LNCaP clone FGC (cell line): ENCODE measurements at regions not wholly inside any gene's neighbourhood (a gene's known extent, or its start where the extent isn't known, plus 50 kb on each side); places are given as distances from the start of the nearest gene placed in this dataset.

Source experiments
- DNase-seq: peaks from one replicate; pipeline ENCODE4 v3.0.0-alpha.2; 2011; ENCODE audit warnings: low read depth
- H3K4me3 ChIP-seq: 2 replicates; pipeline ENCODE4 v1.5.1; 2011; ENCODE audit warnings: mild to moderate bottlenecking, low read depth, low read length, control low read depth
- TF ChIP-seq, protein P1 (sequence below): IDR thresholded peaks from 2 replicates; pipeline ENCODE4 v1.5.1; 2012; ENCODE audit warnings: mild to moderate bottlenecking; ENCODE audit not compliant: control insufficient read depth, insufficient read depth; ENCODE audit errors: extremely low read depth

DNA sequence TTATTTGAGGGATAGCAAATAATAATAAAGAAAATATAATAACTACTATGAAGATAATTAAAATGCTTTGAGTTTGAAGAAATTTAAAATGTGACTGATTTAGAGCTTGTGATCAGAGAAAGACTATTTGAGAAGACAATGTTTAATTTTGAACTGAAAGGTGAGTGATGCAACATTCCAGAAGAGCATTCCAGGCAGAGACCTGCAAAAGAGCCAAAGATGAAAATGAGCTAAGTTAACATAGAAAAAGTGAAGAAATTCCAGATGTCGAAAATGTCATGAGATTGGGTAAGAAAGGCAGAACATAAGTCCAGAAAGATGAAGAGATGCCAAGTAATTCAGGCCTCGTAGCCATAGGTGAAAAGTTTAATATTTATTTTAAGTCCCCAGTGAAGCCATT lies 215.8 kb downstream of the FSIP2 start:
- no peak overlapping the region for H3K4me3 ChIP-seq
- TF ChIP-seq, protein P1, sequence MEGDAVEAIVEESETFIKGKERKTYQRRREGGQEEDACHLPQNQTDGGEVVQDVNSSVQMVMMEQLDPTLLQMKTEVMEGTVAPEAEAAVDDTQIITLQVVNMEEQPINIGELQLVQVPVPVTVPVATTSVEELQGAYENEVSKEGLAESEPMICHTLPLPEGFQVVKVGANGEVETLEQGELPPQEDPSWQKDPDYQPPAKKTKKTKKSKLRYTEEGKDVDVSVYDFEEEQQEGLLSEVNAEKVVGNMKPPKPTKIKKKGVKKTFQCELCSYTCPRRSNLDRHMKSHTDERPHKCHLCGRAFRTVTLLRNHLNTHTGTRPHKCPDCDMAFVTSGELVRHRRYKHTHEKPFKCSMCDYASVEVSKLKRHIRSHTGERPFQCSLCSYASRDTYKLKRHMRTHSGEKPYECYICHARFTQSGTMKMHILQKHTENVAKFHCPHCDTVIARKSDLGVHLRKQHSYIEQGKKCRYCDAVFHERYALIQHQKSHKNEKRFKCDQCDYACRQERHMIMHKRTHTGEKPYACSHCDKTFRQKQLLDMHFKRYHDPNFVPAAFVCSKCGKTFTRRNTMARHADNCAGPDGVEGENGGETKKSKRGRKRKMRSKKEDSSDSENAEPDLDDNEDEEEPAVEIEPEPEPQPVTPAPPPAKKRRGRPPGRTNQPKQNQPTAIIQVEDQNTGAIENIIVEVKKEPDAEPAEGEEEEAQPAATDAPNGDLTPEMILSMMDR = no peak
- DNase-seq = no peak

GRCh38 chr2:185955050-185955449 lies 216.4 kb downstream of the FSIP2 start:
- DNase-seq = no peak
- TF ChIP-seq, protein P1 = no peak
- no peak overlapping the region for H3K4me3 ChIP-seq

DNA sequence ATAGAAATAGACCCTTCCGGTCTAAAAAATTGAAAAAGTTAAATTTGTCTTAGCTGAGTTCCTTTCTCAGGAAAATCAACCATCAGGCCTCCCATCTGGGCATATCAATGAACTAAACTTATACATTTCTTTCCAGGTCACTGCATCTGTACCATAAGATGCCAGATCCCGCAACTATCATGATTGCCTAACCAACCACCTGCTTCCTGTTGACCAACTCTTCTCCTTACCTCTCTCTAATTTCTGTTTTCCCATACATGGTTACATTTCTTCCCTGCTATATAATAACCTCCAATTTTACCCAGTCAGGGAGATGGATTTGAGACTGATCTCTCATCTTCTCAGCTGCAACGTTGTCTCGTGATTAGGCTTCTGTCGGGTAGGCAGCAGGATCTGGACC lies 228.7 kb downstream of the FSIP2 start:
- no peak for DNase-seq
- TF ChIP-seq, protein P1 = no peak
- no peak overlapping the region for H3K4me3 ChIP-seq

DNA sequence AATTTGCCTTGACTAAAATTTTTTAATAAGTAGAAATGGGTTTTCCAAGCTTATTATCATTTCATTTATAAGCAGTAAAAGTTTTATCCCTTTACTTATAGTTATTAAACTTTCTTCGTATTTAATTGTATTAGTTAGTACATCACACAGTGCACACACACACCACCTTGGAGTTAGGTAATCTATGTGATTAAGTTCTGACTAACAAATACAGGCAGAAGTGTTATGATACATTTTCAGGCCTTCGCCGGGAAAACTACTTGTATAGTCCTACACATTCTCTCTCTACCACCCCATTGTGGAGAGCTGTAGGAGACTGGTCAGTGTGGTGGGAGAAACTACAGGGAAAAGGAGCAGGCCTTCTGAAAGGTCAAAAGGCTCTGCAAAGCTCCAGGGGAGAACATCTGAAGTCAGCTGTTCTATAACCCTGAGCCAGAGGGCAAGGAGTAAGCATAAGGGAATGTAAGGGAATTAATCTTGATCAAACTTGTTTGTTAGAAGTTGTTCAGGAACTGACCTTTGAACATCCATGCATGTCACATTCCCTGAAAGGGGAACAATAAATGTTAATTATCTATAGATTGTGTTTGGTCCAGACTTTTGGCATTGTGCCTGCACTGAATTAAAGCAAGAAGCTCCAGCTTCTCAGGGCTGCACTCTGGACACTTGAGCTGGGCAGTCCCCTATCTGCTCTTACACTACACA lies 231.7 kb downstream of the FSIP2 start:
- no peak for DNase-seq
- TF ChIP-seq, protein P1 = no peak
- H3K4me3 ChIP-seq = no peak overlapping the region

DNA sequence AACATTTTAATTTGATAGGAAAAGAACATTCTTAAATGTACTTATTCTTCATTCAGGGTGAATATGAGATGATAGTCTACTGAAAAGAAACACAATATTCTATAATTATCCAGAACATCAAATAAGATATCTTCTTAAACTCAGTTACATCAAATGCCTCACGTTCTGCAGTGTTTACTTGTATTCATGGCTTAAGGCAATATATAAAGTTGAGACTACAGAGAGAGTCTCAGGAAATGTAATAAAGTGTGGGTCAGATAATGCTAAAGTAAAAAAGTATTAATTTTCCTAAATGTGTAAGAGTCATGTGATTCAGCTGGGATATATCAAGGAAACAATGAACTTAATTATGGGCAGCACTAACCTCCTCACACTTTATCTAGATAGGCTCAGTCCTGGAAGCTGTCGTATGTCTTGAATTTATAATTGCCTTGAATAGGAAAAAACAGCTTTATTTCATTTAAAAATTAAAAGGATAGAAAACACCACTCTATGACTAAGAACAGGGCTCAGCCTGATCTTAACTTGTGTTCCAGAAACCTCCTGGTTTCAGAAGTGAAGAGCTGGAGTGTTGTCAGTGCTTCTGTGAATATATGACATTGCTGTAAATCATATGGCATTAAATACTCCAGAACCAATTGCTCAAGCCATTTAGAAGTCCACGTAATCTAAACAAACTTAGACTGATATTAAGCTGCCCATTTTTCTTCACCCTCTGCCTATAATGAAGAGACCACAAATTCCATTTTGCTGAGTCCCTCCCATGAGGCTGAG lies 240.2 kb downstream of the FSIP2 start:
- H3K4me3 ChIP-seq = no peak overlapping the region
- DNase-seq = no peak
- TF ChIP-seq, protein P1 = no peak

GRCh38 chr2:185979546-185980071 lies 241.0 kb downstream of the FSIP2 start:
- TF ChIP-seq, protein P1 = no peak
- no peak overlapping the region for H3K4me3 ChIP-seq
- DNase-seq = no peak

DNA sequence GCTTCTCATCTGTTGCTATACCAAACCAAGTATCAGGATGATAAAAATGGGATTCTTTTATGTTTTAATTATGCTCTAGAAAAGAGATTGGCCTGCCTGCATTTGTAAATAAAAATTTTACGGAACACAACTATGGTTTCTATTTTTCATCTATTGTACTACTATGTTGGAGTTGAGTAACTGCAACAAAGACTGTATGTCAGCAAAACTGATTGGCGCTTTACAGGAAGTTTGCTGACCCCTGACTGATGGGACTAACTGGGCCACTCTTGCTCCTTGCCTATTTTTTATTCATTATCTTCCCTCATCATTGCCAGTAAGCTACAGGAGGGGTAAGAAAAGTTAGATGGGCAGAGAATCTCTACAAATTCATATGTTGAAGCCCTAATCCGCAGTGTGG lies 242.3 kb downstream of the FSIP2 start:
- H3K4me3 ChIP-seq = no peak overlapping the region
- DNase-seq = no peak
- TF ChIP-seq, protein P1 = no peak
